PC-3 (cell line): ENCODE measurements at regions not wholly inside any gene's neighbourhood (a gene's known extent, or its start where the extent isn't known, plus 50 kb on each side); places are given as distances from the start of the nearest gene placed in this dataset.

Experiments used
- EZH2 ChIP-seq: fragments of 300-600 bp; sonication (generic); IDR thresholded peaks from one replicate; pipeline ENCODE4 v1.6.1; 2017; ENCODE audit warnings: antibody characterized with exemption, mild to moderate bottlenecking, low read length; ENCODE audit not compliant: unreplicated experiment
- EZH2phosphoT487 ChIP-seq: fragments of 300-600 bp; sonication (generic); IDR thresholded peaks from 2 replicates; pipeline ENCODE4 v1.6.1; 2018; ENCODE audit warnings: mild to moderate bottlenecking, antibody characterized with exemption, low read length, borderline replicate concordance
- TF ChIP-seq, protein P1 (sequence below): fragments of 300-600 bp; sonication (generic); conservative IDR thresholded peaks from 2 replicates; pipeline ENCODE4 v1.5.1; 2017; ENCODE audit warnings: antibody characterized with exemption, low read depth, mild to moderate bottlenecking, low read length

DNA sequence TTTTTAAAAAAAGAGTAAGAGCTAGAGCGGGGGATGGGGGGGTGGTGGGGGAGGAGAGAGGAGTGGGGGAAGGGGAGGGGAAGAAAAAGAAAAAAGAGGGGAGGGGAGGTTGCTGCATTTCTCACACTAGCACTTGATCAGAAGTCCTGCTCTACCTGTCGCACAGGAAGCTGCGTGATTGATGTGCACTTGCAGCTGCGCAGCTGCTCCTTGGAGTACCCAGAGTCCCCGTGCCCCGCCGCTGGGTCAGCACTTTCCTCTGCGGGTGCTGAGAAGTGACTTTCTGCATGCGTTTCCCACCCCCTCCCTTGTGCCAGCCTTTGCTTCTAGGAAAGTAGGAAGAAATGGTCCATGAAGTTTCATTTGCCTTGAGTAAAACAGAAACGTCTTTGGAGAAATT is 297.3 kb downstream of the ETAA1 start:
- TF ChIP-seq, protein P1, sequence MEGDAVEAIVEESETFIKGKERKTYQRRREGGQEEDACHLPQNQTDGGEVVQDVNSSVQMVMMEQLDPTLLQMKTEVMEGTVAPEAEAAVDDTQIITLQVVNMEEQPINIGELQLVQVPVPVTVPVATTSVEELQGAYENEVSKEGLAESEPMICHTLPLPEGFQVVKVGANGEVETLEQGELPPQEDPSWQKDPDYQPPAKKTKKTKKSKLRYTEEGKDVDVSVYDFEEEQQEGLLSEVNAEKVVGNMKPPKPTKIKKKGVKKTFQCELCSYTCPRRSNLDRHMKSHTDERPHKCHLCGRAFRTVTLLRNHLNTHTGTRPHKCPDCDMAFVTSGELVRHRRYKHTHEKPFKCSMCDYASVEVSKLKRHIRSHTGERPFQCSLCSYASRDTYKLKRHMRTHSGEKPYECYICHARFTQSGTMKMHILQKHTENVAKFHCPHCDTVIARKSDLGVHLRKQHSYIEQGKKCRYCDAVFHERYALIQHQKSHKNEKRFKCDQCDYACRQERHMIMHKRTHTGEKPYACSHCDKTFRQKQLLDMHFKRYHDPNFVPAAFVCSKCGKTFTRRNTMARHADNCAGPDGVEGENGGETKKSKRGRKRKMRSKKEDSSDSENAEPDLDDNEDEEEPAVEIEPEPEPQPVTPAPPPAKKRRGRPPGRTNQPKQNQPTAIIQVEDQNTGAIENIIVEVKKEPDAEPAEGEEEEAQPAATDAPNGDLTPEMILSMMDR: no peak
- no peak for TF ChIP-seq EZH2
- TF ChIP-seq EZH2phosphoT487: no peak
